NCI-H146 treated with DMSO at 0.1 percent for 48 hours (cell line): ENCODE measurements at regions not wholly inside any gene's neighbourhood (a gene's known extent, or its start where the extent isn't known, plus 50 kb on each side); places are given as distances from the start of the nearest gene placed in this dataset.
"Not testable (repeated sequence)": the region's sequence is repeated elsewhere in the genome, so short reads cannot be mapped to it uniquely, and the experiment has no call there.

Source experiments
- DNase-seq: peaks from one replicate; lab custom pipeline; 2025; ENCODE audit not compliant: unreplicated experiment; lab: John Stamatoyannopoulos, UW

DNA sequence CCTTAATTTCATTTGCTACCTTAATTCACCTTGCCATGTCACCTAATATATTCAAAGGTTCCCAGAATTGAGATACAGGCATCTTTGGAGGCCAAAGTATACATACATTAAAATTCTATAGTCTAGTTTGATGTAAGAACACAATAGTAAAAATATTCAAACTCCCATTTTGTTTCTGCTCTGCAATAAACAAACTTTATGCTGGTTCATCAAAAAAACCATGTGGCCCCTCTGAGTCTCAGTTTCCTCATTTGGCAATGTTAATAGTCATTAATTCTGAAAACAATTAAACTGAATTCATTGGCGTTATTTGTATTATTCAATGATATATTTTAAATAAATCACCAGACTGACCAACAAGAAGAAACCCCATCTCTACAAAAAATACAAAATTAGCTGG is 639.4 kb upstream of the INTU start:
- DNase-seq: no peak

GRCh38 chr4:126995235-126995634 is 637.5 kb upstream of the INTU start:
- no peak for DNase-seq

DNA sequence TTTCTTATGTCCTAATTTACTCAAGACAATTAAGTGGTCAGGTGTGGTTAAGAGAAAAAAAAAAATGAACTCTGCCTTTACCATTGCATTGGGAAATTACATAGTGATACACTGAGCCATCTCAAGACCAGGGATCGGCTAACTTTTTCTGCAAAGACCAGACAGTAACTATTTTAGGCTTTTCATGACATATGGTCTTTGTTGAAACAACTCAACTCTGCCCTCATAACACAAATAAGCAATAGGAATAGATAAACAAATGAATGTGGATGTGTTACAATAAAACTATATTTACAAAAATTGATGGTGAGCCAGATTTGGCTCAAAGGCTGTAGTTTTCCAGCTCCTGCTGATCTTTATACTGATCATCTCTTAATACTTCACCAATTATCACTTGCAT is 632.6 kb upstream of the INTU start:
- DNase-seq: no peak

- no peak for DNase-seq
Measured at GRCh38 chr4:127000846-127001245, 631.9 kb upstream of the INTU start.

- DNase-seq: no peak
Measured at GRCh38 chr4:127001933-127002332, 630.8 kb upstream of the INTU start.

GRCh38 chr4:127006446-127006877 is 626.3 kb upstream of the INTU start:
- DNase-seq: no peak

GRCh38 chr4:127007305-127007704 is 625.5 kb upstream of the INTU start:
- DNase-seq: no peak

- DNase-seq: no peak
Measured at GRCh38 chr4:127012549-127012948, 620.2 kb upstream of the INTU start.

GRCh38 chr4:127015667-127016117 is 617.1 kb upstream of the INTU start:
- DNase-seq: no peak

DNA sequence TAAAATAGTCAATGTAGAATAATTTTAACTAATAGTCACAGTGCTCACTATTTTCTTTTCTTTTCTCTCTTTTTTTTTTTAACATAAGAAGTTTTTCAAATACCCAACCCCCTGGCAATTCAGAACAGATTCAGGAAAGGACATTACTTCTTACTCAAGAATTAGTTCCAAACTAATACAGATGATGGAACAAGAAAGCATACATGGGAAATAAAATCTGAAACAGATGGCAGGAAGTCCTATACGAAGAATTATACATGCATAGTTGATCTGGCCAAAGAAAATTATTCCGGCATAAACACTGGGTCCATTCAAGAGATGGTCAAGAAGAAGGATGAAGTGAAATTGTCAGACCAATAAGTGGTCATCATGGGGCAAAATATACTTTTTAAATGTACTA is 614.4 kb upstream of the INTU start:
- no peak for DNase-seq

DNA sequence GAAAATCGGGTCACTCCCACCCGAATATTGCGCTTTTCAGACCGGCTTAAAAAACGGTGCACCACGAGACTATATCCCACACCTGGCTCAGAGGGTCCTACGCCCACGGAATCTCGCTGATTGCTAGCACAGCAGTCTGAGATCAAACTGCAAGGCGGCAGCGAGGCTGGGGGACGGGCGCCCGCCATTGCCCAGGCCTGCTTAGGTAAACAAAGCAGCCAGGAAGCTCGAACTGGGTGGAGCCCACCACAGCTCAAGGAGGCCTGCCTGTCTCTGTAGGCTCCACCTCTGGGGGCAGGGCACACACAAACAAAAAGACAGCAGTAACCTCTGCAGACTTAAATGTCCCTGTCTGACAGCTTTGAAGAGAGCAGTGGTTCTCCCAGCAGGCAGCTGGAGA is 611.9 kb upstream of the INTU start:
- not testable (repeated sequence) for DNase-seq

DNA sequence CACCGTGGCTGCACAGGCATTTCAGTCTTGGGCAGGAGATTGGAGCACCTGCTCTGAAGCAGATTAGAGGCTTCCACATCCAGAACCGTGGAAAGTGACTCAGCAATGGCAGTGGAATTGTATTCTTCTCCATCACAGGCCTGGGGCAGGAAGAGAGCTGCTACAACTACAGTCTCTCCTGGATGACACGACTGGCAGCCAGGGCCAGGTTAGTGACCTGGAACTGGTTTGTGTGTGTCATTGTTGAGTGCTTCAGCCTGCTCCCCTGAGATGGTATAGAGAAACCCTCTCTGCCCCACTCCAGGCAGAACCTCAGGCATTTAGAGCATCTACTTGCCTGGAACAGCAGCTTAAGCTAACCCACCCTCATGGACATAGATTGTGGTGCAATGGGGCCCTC is 596.5 kb upstream of the INTU start:
- no peak for DNase-seq

- DNase-seq: no peak
Measured at GRCh38 chr4:127045861-127046260, 586.9 kb upstream of the INTU start.

DNA sequence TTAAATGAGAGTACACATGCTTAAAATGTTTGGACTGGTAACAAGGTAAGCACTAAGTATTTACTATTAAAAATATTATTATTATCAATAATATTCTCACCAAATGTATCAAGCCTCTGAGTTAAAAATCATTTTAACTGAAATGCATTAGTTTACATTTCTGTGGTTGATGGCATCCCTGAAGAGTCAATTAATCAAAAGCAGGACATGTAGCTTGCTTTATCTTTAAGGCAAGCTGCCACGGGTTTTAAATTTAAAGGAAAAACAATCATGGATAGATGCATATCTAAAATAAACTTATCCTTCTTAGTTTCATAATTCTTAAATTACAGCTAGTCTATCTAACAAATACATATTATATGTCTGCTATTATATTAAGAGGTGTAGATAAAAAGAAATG is 584.8 kb upstream of the INTU start:
- no peak for DNase-seq

DNA sequence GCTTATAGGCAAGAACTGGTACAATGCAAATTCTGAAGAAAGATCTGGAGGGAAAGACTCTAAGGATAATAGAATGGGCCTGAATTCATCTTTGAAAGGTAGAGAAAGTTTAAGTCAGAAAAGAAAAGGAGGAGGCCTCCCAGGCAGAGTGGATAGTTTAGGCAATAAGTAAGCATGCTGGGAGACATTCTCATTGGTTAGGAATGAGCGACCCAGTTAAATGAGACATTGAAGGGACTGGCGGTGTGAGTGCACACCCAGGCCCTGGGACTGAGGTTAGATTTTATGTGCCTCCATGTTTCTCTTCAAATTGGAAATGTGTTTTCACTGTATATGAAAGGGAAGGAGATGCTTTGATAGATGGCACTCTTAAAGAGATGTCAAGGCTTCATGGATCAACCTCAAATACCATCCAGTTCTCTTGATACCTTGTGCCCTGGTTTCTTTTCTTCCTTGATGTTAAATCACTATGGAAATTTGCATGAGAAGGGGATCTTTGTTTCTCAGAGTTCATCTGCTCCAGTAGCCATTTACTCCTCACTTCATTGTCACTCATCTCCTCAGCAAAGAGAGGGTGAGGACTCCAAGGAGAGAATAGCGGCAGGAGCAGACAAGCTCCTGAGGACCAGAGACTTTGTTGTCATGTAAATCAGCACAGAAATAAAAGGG is 584.2 kb upstream of the INTU start:
- no peak for DNase-seq

GRCh38 chr4:127049526-127049925 is 583.2 kb upstream of the INTU start:
- DNase-seq: no peak

DNA sequence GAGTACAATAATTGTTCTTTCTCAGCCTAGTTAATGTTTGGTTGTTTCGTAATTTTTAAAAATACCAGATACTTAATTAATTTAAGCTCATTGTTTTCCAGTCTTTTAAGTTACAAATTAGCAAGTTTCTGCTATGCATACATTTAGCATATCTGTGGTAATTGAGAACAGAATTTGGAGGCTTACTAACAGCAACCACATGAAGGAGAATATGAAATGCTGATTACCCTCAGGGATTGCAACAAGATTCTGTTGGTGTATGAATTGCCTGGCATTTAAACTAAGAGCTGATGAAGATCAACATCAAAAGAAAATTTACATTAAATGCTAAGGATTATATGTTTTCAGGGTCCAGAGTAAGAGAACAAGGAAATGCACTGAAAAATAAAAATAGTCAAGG is 580.0 kb upstream of the INTU start:
- DNase-seq: no peak

- DNase-seq: no peak
Measured at GRCh38 chr4:127055357-127055756, 577.4 kb upstream of the INTU start.

DNA sequence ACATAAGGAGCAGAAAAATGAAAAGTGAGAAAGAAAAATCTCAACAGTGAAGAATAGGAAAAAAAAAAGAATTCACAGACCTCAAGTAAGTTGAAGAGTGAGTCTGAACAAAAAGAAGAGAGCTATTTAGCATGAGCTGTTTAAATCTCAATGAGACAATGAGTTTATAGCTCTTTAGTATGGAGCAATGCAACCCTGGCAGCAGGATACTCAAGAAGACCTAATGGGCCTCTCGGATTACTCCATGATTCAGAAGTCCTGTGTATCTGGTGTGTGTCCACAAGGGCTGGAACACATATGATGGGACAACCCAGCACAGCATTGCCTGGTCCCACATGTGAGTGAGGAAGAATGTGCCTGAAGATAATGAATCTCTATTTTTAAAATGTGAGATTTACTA is 563.1 kb upstream of the INTU start:
- DNase-seq: no peak

DNA sequence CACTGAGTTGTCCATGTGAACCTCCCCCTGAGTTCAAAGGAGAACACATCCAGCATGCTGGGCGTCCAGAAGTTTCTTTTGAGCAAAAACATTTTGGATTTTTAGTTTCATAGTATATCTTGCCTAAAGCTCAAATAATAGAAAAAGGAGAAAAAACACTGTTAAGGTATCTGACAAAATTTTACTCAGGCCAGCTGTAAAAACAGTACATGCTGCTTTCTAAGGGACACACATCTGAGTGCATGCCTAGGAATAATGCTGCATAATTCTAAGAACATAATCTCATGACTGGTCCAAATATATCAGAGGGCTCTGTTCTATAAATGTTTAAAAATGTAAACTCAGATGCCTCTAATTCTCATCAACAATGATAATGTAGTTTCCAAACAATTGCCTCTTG is 561.3 kb upstream of the INTU start:
- DNase-seq: no peak

DNA sequence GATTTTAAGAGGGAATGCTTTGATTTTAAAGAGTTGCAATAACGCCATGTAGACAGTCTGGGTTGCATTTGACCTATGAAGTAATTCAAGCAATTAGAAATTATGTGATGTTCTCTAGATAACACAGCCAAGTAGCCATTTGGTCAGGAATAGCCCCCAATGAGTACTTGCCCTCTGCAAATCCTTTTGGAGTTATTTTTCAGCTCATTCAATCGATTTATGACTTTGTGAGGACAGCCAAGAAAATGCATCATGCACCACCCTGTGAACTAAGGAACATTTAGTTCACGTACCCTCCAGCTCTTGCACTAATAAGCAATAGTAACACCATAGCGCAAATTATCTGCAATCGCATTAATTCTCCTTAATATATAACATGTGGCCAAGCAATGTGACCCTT is 552.6 kb upstream of the INTU start:
- no peak for DNase-seq

DNA sequence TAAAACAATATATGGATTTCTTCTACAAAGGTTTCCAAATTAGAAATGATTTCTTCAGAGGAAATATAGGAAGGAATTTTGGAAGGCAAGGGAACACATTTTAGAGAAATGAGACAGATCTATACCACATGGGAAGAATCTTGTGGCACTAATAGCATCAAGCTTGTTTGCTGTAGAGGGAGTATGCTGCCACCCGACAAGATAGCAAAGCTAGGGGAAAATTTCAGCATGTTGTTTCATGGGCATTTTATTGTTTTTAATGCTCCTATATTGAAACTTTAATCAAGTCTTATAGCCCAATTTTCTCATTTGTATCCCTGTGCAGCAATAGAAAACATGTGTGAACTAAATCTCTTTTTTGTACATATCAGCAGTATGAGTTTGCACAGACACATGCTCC is 551.7 kb upstream of the INTU start:
- DNase-seq: no peak

DNA sequence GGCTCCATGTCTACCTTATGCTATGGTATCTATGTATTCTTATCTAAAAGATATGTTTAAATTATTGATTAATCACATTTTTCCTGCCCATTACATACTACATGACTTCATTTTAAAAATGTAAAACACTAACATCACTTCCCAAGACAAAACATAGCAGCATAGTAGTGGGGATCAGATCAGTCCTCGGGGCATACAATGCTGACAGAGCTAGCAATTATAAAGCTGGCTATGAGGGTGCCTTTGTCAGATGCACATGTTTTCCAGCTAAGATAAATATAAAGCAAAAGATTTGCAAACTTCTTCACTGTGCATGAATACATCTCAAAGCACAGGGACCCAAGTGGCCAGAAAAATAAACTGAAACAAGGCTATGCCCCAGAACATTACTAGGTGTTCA is 549.8 kb upstream of the INTU start:
- no peak for DNase-seq
